ENCODE measurements at regions not wholly inside any gene's neighbourhood (a gene's known extent, or its start where the extent isn't known, plus 50 kb on each side); places are given as distances from the start of the nearest gene placed in this dataset.

DNA sequence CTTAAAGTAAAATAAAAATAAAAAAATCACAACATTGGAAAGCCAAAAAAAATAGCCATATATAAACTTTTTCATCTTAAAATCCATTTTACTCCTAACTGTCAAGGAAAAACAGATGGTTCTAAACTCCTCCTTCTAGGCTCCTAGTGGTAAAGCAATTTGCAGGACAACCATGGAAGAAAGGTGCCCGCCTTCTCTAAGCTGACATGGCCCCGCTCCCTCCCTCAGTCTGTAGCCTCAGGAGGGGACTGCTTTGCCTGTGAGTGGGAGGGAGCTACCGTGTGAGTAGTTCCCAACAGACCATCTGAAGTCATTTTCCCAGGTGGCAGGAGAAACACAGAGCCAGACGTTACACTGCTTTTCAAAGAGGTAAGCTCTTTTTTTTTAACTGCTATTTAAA, 336.2 kb upstream of the FAT1 start:
- DNase-seq = no peak
- Histone ChIP-seq H3K4me3 (ENCODE audit: low read depth, low read length) (no peak overlapping the region), H3K36me3 (replicated peaks) (no peaks in the 10 kb centered on the region), H3K27ac (no peak overlapping the region), H3K27me3 (replicated peaks) (no peaks in the 10 kb centered on the region)
- TF ChIP-seq, protein P1, sequence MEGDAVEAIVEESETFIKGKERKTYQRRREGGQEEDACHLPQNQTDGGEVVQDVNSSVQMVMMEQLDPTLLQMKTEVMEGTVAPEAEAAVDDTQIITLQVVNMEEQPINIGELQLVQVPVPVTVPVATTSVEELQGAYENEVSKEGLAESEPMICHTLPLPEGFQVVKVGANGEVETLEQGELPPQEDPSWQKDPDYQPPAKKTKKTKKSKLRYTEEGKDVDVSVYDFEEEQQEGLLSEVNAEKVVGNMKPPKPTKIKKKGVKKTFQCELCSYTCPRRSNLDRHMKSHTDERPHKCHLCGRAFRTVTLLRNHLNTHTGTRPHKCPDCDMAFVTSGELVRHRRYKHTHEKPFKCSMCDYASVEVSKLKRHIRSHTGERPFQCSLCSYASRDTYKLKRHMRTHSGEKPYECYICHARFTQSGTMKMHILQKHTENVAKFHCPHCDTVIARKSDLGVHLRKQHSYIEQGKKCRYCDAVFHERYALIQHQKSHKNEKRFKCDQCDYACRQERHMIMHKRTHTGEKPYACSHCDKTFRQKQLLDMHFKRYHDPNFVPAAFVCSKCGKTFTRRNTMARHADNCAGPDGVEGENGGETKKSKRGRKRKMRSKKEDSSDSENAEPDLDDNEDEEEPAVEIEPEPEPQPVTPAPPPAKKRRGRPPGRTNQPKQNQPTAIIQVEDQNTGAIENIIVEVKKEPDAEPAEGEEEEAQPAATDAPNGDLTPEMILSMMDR (IDR thresholded peaks at IDR 0.05; ENCODE audit: low read depth, low read length, missing control alignments) = no peak
- in situ Hi-C loops (cut with HindIII; ENCODE audit: low pct_ligation_motif_present, low sequenced_read_pairs) = no loop called here

DNA sequence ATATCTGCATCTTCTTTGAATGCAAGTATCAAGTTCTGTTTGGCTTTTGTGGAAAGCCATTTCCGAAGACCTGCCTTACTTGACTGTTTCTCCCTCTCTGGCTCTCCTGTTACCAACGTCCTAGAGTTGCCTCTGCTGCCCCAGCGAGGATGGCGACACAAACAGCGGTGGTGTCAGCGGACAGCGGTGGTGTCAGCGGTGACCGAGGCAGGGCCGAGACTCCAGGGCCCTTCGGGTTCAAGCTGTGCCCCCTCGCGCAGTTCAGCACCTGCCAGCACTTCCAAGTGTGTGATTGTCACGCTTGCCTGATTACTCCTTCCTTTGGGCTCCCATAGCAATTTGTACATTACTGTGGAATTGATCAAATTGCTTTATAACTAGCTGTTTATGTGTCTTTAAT, 336.9 kb upstream of the FAT1 start:
- no peaks in the 10 kb centered on the region for H3K36me3 ChIP-seq (replicated peaks)
- H3K4me3 ChIP-seq (ENCODE audit: low read depth, low read length) = no peak overlapping the region
- TF ChIP-seq, protein P1 (IDR thresholded peaks at IDR 0.05; ENCODE audit: low read depth, low read length, missing control alignments) = no peak
- no peaks in the 10 kb centered on the region for H3K27me3 ChIP-seq (replicated peaks)
- DNase-seq = no peak
- no peak overlapping the region for H3K27ac ChIP-seq
- in situ Hi-C loops (cut with HindIII; ENCODE audit: low pct_ligation_motif_present, low sequenced_read_pairs) = no loop called here

DNA sequence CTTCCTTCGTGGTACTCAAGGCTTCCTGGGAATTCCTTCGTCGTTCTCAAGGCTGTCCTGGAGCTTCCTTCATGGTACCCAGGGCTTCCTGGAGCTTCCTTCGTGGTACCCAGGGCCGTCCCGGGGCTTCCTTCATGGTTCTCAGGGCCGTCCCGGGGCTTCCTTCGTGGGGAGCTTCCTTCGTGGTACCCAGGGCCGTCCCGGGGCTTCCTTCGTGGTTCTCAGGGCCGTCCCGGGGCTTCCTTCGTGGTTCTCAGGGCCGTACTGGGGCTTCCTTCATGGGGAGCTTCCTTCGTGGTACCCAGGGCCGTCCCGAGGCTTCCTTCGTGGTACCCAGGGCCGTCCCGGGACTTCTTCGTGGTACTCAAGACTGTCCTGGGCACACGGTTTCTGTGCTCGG, 339.6 kb upstream of the FAT1 start:
- TF ChIP-seq, protein P1 (IDR thresholded peaks at IDR 0.05; ENCODE audit: low read depth, low read length, missing control alignments) = no peak
- H3K27ac ChIP-seq = no peak overlapping the region
- in situ Hi-C loops (cut with HindIII; ENCODE audit: low pct_ligation_motif_present, low sequenced_read_pairs) = no loop called here

DNA sequence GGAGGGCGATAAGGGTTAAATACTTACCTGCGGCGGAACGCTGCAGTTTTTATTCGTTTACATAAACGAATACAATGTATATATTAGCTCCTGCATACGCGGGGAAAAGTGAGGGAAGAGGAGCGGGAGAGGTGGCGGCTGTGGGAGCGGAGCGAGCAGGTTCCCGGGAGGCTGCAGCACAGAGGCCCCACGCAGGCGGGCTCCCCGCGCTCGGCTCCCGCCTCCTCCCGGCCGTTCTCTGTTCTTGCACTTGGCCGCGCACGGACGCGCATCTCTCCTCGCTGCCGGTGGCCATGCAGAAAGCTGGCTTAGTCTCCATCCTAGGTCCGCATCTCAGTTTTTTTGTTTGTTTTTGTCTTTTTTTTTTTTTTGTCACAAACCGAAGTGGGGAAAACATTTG, 340.4 kb upstream of the FAT1 start:
- Histone ChIP-seq H3K36me3 (replicated peaks) (no peaks in the 10 kb centered on the region), H3K4me3 (ENCODE audit: low read depth, low read length) (no peak overlapping the region), H3K27me3 (replicated peaks) (no peaks in the 10 kb centered on the region), H3K27ac (no peak overlapping the region)
- in situ Hi-C loops (cut with HindIII; ENCODE audit: low pct_ligation_motif_present, low sequenced_read_pairs) = no loop called here
- DNase-seq = no peak
- TF ChIP-seq, protein P1 (IDR thresholded peaks at IDR 0.05; ENCODE audit: low read depth, low read length, missing control alignments) = no peak

More for the DNA sequence above, 339.6 kb upstream of the FAT1 start:
- Histone ChIP-seq H3K4me3 (ENCODE audit: low read depth, low read length) (no peak overlapping the region), H3K36me3 (replicated peaks) (no peaks in the 10 kb centered on the region), H3K27me3 (replicated peaks) (no peaks in the 10 kb centered on the region)
- no peak for DNase-seq

DNA sequence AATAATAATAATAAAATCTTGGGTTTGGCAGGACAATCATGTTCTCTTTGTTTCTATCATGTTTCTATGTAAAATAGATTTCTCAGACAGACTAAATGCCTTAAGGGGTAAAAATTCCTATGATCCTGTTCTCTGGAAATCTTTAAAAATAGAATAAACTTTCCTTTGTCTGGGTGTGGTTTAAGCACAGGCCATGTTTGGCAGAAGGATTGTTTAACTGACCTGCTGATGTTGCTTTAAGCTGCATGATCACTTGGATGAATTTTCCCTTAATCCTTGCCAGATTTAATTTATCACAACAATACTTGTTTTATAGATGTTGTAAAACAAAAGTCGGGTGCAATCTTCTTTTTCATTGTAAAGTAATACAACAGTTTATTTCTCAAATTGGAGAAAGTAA, 341.7 kb upstream of the FAT1 start:
- no peaks in the 10 kb centered on the region for H3K27me3 ChIP-seq (replicated peaks)
- H3K36me3 ChIP-seq (replicated peaks) = no peaks in the 10 kb centered on the region
- DNase-seq = no peak
- in situ Hi-C loops (cut with HindIII; ENCODE audit: low pct_ligation_motif_present, low sequenced_read_pairs) = no loop called here
- H3K27ac ChIP-seq = no peak overlapping the region
- TF ChIP-seq, protein P1 (IDR thresholded peaks at IDR 0.05; ENCODE audit: low read depth, low read length, missing control alignments) = no peak
- H3K4me3 ChIP-seq (ENCODE audit: low read depth, low read length) = no peak overlapping the region

DNA sequence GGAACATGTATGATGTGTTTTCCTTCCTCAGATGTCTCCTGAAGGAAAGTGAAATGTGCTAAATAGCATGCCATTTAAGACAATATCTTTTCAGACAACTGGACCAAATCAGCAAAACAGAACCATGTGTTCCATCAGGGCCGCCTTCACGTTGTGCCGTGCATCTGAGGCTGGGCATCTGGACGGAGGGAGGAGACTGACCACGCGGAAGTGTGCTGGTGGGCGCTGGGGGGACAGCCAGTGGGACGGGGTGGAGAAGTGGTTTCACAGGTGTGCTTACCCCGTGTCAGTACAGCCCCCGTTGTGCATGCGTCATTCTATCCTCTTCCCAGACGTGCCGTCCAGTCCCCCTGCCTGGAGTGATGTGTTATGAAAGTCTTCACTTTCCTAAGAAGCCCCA, 342.1 kb upstream of the FAT1 start:
- in situ Hi-C loops (cut with HindIII; ENCODE audit: low pct_ligation_motif_present, low sequenced_read_pairs) = no loop called here
- Histone ChIP-seq H3K36me3 (replicated peaks) (no peaks in the 10 kb centered on the region), H3K4me3 (ENCODE audit: low read depth, low read length) (no peak overlapping the region), H3K27ac (no peak overlapping the region), H3K27me3 (replicated peaks) (no peaks in the 10 kb centered on the region)
- TF ChIP-seq, protein P1 (IDR thresholded peaks at IDR 0.05; ENCODE audit: low read depth, low read length, missing control alignments) = no peak
- DNase-seq = no peak
